HG02610 (cell line): ENCODE measurements at regions not wholly inside any gene's neighbourhood (a gene's known extent, or its start where the extent isn't known, plus 50 kb on each side); places are given as distances from the start of the nearest gene placed in this dataset.
"Not testable (repeated sequence)": the region's sequence is repeated elsewhere in the genome, so short reads cannot be mapped to it uniquely, and the experiment has no call there.

ENCODE experiments used
- ATAC-seq: cut with Tn5 transposase; IDR thresholded peaks from one replicate; pipeline ENCODE4 v1.9.1; 2021; ENCODE audit warnings: mild to moderate bottlenecking, moderate library complexity; ENCODE audit not compliant: unreplicated experiment

DNA sequence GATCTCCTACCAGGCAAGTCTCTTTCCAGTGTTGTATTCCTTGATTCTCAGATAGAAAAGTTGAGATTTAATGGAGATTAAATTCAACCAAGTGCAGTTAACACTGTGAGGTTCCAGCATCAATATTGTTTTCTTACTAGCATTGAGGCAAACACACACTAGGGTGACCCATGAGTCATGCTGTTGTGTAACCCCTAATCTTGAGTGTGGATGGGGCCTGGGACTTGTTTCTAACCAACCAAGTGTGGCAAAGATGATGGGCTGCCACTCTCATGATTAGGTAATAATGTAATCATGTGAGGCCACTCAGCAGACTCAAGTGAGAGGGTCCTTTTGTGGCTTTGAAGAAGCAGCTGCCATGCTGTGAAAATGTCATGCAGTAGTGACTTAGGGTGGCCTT is 394.2 kb downstream of the IRX2 start:
- ATAC-seq: no peak

GRCh38 chr5:2355859-2356258 is 395.6 kb downstream of the IRX2 start:
- ATAC-seq: no peak

DNA sequence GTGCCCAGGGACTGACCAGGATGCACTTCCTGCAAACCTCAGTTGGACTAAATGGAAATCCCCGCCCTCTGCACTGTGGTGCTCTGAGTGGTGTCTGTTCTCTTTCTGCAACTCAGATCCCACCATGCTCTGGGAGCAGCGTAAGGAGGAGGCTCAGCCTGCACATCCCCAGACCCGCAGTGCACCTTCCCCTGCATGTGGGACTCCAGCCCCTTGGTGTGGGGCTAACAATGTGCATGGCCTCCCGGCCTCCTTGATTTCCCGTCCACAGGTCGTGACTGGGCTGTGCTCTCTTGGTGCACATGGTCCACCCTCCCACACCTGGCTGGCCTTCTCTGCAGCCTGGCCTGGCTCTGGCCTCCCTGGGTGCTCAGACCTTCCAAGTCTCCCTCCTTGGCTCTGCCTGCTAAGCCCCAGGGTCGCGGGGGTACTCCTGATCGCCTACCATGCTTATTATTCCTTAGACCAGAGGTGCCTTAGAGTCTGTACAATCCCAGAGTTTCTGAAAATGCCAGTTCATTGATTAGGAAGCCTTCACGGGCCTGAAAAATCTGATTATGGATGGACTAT is 397.5 kb downstream of the IRX2 start:
- ATAC-seq: no peak

DNA sequence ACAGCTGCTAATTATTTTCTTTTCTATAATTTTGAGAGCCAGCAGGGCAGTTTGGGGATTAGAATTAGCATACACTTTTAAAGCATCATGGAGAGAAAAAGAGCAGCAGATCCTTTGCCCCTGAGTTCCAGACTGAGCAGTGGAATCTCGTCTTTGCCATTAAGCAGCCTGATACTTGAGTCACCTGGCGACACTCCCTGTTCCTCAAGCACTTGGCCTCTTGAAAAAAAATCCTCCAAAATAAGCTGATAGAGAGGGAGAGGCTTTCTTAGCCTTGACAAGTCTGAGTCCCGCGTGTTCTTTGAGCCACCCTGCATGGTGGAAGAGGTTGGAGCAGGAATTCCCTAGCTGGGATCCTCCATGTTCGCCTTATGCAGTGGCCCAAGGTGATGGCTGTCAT is 398.3 kb downstream of the IRX2 start:
- ATAC-seq: no peak

GRCh38 chr5:2352101-2352861 is 399.2 kb downstream of the IRX2 start:
- no peak for ATAC-seq

GRCh38 chr5:2349768-2350167 is 401.7 kb downstream of the IRX2 start:
- ATAC-seq: not testable (repeated sequence)

GRCh38 chr5:2338686-2339085 is 412.8 kb downstream of the IRX2 start:
- ATAC-seq: no peak

GRCh38 chr5:2335733-2336515 is 415.6 kb downstream of the IRX2 start:
- ATAC-seq: no peak

DNA sequence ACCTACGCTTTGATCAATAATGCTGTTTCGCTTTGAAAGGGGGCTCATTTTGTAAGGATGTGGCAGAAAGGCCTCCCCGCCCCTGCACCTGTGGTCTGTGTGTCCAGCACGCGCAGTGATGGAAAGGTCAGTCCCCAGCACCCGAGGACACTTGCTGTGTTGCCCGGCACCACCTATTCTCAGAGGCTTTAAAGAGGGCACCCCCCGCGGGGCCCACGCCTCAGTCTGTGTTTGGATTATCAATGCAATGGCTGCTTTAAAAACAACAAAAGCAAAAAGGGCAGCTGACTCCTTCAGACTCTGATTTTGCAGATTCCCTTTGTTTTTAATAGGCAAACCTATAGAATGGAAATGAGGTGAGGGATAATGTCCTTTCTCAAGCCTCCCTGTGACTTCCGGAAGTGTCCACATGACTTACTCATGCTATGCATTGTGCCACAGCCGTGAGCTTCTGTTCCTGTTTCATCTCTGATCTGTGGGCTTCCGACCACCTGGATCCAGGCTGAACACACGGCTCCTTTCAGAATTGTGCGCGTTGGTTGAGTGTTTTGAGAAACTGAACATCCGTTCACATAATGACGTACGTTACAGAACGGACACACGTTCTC is 416.2 kb downstream of the IRX2 start:
- ATAC-seq: no peak

DNA sequence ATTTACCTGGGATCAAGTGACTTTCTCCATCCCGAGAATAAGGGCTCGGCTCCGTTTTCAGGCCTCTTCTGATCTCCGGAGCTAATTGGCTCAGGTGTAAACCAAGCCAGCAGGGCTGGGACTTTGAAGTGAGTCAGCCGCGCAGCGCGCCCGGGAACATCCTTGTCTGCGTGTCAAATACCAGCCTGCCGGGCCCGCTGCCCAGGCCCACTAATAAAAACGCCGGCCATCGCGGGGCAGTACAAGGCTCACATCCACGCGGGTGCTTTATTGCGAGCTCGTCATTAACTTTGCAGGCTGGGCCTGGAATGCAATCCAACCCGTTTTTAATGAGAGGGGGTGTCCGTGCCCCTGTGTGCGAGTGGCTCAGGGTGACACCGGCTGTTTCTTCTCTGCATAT is 416.8 kb downstream of the IRX2 start:
- ATAC-seq: no peak

- ATAC-seq: no peak
Measured at GRCh38 chr5:2333291-2333690, 418.2 kb downstream of the IRX2 start.

DNA sequence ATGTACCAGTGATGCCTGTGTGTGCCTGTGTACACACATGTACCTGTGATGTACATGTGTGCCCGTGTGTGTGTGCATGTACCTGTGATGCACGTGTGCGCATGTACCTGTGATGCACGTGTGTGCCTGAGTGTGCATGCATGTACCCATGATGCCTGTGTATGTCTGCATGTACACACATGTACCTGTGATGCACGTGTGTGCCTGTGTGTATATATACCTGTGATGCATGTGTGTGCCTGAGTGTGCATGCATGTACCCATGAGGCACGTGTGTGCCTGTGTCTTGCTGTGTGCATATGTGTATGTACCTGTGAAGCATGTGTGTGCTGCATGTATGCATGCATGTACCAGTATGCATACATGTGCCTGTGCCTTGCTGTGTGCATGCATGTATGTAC is 419.0 kb downstream of the IRX2 start:
- ATAC-seq: no peak

DNA sequence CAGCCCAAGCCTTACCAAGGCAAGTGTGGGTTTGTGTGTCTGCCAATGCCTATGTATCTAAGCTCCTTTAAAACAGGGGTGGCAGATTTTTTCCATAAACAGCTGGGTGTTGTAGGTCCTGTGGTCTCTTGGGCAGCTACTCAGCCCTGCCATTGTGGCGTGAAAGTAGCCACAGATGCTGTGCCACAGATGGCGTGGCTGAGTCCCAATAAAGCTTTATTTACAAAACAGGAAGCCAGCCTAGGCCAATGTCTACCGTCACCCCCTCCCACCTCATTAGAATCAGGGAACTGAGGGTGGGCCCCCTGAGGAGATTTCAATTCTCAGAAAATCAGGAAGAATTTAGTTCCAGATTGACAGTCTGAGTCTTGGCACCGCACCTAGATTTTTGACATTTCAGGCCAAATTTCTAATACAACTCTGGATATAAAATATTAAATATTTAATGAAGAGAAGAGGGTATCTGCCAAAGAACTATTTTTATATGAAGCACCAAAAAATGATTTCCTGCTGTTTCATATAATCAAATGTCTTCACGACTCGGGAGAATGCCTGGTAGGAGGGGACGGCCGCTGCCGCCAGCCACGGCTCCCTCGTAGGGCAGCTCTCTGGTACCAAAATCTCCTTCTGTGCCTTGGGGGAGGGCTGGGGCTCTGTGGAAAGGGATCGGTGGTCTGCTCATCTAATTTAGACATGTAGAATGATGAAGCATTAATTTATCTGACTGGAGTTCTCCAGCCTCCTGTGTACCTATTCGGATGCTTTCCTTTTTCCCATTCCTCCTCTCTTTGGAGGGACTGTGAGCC is 420.9 kb downstream of the IRX2 start:
- ATAC-seq: no peak

- ATAC-seq: no peak
Measured at GRCh38 chr5:2329741-2330140, 421.7 kb downstream of the IRX2 start.

- ATAC-seq: no peak
Measured at GRCh38 chr5:2326601-2327000, 424.9 kb downstream of the IRX2 start.

- no peak for ATAC-seq
Measured at GRCh38 chr5:2324788-2325187, 426.7 kb downstream of the IRX2 start.

DNA sequence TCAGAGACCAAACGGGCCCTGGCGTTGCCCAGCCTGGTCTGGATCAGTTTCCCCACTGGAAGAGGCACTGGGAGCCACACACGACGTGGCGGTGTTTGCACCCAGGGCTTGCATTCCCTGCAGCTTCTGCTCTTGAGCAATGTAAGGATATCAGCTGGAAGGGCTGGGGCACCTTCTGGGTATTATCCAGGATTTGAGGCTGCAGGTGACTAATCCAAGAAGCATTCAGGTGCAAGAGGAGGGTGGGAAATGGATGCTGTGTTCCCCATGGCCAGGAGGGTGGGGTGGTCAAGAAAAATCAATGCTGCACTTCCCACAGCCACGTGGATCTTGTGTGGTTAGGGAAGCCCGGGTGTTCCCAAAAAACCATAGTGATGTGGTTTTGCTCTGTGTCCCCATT is 430.9 kb downstream of the IRX2 start:
- no peak for ATAC-seq

DNA sequence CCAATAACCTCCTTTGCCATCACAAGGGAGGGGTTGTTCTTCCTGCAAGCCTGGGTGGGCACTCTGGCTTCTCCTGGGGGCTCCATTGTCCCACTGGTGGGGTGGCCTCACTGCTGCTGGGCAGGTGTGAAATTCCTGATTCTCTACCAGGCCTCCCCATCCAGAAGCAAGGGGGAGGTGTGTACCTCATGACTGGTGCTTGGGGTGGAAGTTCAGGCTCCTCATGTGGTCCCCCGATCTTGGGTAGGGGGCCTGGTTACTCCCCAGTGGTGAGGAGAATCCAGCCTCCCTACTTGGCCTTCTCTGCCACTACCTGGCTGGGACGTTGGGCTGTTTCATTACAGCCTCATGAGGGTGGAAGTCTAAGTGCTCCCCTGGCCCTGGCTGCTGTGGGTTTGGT is 433.9 kb downstream of the IRX2 start:
- no peak for ATAC-seq

- no peak for ATAC-seq
Measured at GRCh38 chr5:2311851-2312250, 429.1 kb upstream of the IRX4 start.

- no peak for ATAC-seq
Measured at GRCh38 chr5:2310946-2311345, 428.2 kb upstream of the IRX4 start.

- ATAC-seq: no peak
Measured at GRCh38 chr5:2307631-2308030, 424.9 kb upstream of the IRX4 start.
